Epithelial cell of esophagus (primary cell): ENCODE measurements at regions not wholly inside any gene's neighbourhood (a gene's known extent, or its start where the extent isn't known, plus 50 kb on each side); places are given as distances from the start of the nearest gene placed in this dataset.

Experiments
- DNase-seq: peaks from one replicate; pipeline ENCODE4 v3.0.0; 2010; ENCODE audit warnings: low read depth
- H3K4me3 ChIP-seq: 2 replicates; pipeline ENCODE4 v1.5.1; 2011; ENCODE audit warnings: mild to moderate bottlenecking, low read length, control low read depth
- CTCF ChIP-seq: IDR thresholded peaks from 2 replicates; pipeline ENCODE4 v1.5.1; 2011; ENCODE audit warnings: low read depth, mild to moderate bottlenecking, low read length, control low read depth, inconsistent platforms; ENCODE audit not compliant: insufficient read depth; ENCODE audit errors: missing control alignments

GRCh38 chr2:53576166-53576565 is 191.4 kb upstream of the CHAC2 start:
- H3K4me3 ChIP-seq = no peak overlapping the region
- no peak for DNase-seq
- TF ChIP-seq CTCF = no peak

GRCh38 chr2:53575721-53576124 is 191.9 kb upstream of the CHAC2 start:
- TF ChIP-seq CTCF = no peak
- no peak for DNase-seq
- H3K4me3 ChIP-seq = no peak overlapping the region

- TF ChIP-seq CTCF = no peak
- no peak overlapping the region for H3K4me3 ChIP-seq
- DNase-seq = no peak
Measured at GRCh38 chr2:53572696-53573095, 194.9 kb upstream of the CHAC2 start.

- peak; percentile 50 for DNase-seq
- no peak for TF ChIP-seq CTCF
- H3K4me3 ChIP-seq = no peak overlapping the region
Measured at GRCh38 chr2:53569957-53570727, 197.5 kb upstream of the CHAC2 start.

GRCh38 chr2:53568469-53568868 is 199.1 kb upstream of the CHAC2 start:
- H3K4me3 ChIP-seq = no peak overlapping the region
- DNase-seq = no peak
- TF ChIP-seq CTCF = no peak

- no peak for DNase-seq
- no peak overlapping the region for H3K4me3 ChIP-seq
- no peak for TF ChIP-seq CTCF
Measured at GRCh38 chr2:53567073-53567472, 200.5 kb upstream of the CHAC2 start.

- H3K4me3 ChIP-seq = no peak overlapping the region
- no peak for TF ChIP-seq CTCF
- peak; percentile 24 for DNase-seq
Measured at GRCh38 chr2:53562407-53562806, 205.2 kb upstream of the CHAC2 start.
